Small intestine (tissue), 7 donors: ENCODE measurements at regions not wholly inside any gene's neighbourhood (a gene's known extent, or its start where the extent isn't known, plus 50 kb on each side); places are given as distances from the start of the nearest gene placed in this dataset.
A peak's percentile ranks its signal among the peaks of the same experiment; 100 is the strongest.

Experiments used
- DNase-seq, 2 donors: peaks; one replicate each; pipeline versions ENCODE4 v3.0.0 to v3.0.0-alpha.2; 2013
- FAIRE-seq: peaks from 2 replicates; lab custom pipeline; 2012; peaks lifted over from hg19 to GRCh38; lab: Jason Lieb, UNC
- H3K27ac ChIP-seq, 3 donors: one replicate each; pipeline ENCODE4 v1.5.1; 2013; ENCODE audit warnings: low read length in 2 of 3, mild to moderate bottlenecking in 2 of 3, control low read depth in 1 of 3, inconsistent platforms in 1 of 3, low read depth in 1 of 3, moderate library complexity in 1 of 3
- H3K27me3 ChIP-seq, 3 donors: one replicate each; pipeline ENCODE4 v1.6.1; 2013; ENCODE audit warnings: low read length in 3 of 3, inconsistent platforms in 1 of 3; ENCODE audit not compliant: control insufficient read depth in 3 of 3, insufficient read depth in 3 of 3
- H3K36me3 ChIP-seq, 3 donors: one replicate each; pipeline ENCODE4 v1.6.1; 2013; ENCODE audit warnings: low read length in 3 of 3, inconsistent platforms in 1 of 3, low read depth in 1 of 3, mild to moderate bottlenecking in 1 of 3, moderate library complexity in 1 of 3; ENCODE audit not compliant: control insufficient read depth in 3 of 3, insufficient read depth in 2 of 3
- H3K4me1 ChIP-seq, 3 donors: one replicate each; pipeline ENCODE4 v1.6.1; 2013; ENCODE audit warnings: low read length in 2 of 3, inconsistent platforms in 1 of 3, low read depth in 1 of 3, mild to moderate bottlenecking in 1 of 3, moderate library complexity in 1 of 3; ENCODE audit not compliant: control insufficient read depth in 3 of 3, insufficient read depth in 2 of 3
- H3K4me3 ChIP-seq, 3 donors: one replicate each; pipeline ENCODE4 v1.5.1; 2013; ENCODE audit warnings: low read length in 3 of 3, control low read depth in 1 of 3, inconsistent platforms in 1 of 3, low read depth in 1 of 3, mild to moderate bottlenecking in 1 of 3, moderate library complexity in 1 of 3
- H3K9me3 ChIP-seq, 2 donors: one replicate each; pipeline ENCODE4 v1.6.1; 2013; ENCODE audit warnings: low read depth in 1 of 2, low read length in 1 of 2; ENCODE audit not compliant: control insufficient read depth in 2 of 2, insufficient read depth in 1 of 2
- WGBS, 3 donors: extraction: QIAGEN DNeasy Blood & Tissue Kit; methylation state at CpG; one replicate each; pipeline ENCODE4 v1.1.7; 2013; 5-methylcytosine and 5-hydroxymethylcytosine counted together
- donor health status: healthy with polysubstance abuse.
- donor health status: control.
- donor health status: control.
- donor health status: Bipolar disorder and iron deficiency.
- donor health status: healthy.

DNA sequence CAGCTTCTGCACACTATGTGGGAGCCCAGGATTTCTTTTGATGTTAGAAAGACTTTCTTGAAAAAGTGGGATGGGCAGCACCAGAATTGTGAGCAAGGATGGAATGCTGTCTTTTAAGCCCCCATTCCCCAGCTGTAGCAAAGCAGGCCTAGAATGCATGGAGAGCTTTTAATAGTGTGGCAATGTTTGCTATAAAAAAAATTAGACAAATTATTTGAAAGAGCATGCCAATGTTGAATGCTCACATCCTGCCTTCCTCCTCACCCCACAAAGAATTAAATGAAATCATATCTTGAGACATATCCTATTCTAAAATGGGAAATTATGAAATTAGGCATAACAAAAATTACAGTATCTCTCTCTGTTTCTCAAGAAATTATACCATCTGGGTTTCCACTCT lies 154.7 kb downstream of the C11orf91 start:
- no peak overlapping the region for H3K4me3 ChIP-seq
- no peaks in the 10 kb centered on the region for H3K27me3 ChIP-seq
- no peaks in the 10 kb centered on the region for H3K4me1 ChIP-seq
- DNase-seq (no peak), FAIRE-seq (no peak)
- no peak overlapping the region for H3K27ac ChIP-seq
- no peaks in the 10 kb centered on the region for H3K9me3 ChIP-seq
- H3K36me3 ChIP-seq: no peaks in the 10 kb centered on the region

DNA sequence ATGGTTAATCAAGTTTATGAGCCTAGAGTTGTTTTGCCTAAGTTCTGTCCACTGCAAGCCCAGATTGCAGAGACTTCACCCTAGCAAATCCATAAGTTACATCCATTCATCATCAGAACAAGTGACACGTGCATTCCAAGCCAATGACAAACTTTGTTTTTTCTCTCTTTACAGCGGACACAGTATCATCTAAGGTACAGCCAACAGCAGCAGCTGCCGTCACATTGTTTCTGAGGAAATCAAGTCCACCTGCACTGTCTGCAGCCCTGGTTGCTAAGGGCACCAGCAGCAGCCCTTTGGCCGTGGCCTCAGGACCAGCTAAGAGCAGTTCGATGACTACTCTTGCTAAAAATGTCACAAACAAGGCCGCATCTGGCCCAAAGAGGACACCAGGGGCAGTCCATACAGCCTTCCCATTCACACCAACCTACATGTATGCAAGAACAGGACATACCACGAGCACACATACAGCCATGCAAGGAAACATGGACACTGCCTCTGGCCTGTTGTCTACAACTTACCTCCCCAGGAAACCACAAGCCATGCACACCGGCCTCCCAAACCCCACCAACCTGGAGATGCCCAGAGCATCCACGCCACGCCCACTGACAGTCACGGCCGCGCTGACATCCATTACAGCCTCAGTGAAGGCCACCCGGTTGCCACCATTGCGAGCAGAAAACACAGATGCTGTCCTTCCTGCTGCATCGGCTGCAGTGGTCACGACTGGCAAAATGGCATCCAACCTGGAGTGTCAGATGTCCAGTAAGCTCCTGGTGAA lies 155.8 kb downstream of the C11orf91 start:
- Histone ChIP-seq H3K36me3 (no peaks in the 10 kb centered on the region), H3K9me3 (no peaks in the 10 kb centered on the region), H3K4me3 (no peak overlapping the region), H3K4me1 (no peaks in the 10 kb centered on the region), H3K27ac (no peak overlapping the region), H3K27me3 (no peaks in the 10 kb centered on the region)
- WGBS, 3 donors: 89 to 92% (median 92%) methylated on average over 17 of the region's 17 CpGs
- no peak for DNase-seq
- FAIRE-seq: no peak

- no peak for FAIRE-seq
- DNase-seq: no peak
- WGBS, 3 donors: 69 to 89% (median 86%) methylated on average over 3 of the region's 3 CpGs
- Histone ChIP-seq H3K36me3 (no peaks in the 10 kb centered on the region), H3K4me3 (no peak overlapping the region), H3K4me1 (no peaks in the 10 kb centered on the region), H3K27me3 (no peaks in the 10 kb centered on the region), H3K27ac (no peak overlapping the region), H3K9me3 (no peaks in the 10 kb centered on the region)
These were observed 156.8 kb downstream of the C11orf91 start for GRCh38 chr11:33543823-33544222.

DNA sequence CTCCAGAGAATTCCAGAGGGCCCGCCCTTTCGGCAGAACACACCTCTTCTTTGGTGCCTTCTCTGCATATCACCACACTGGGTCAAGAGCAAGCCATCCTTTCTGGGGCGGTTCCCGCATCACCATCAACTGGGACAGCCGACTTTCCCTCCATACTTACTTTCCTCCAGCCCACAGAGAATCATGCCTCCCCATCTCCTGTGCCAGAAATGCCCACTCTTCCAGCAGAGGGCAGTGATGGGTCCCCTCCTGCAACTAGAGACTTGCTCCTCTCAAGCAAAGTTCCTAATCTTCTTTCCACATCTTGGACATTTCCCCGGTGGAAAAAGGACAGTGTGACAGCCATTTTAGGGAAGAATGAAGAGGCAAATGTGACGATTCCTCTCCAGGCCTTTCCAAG lies 157.7 kb downstream of the C11orf91 start:
- peak; percentile 60 to 68 for DNase-seq
- FAIRE-seq: no peak

GRCh38 chr11:33540946-33541915 lies 159.4 kb downstream of the C11orf91 start:
- peaks cover 0 to 2% (median under 1%) of the 10 kb centered on the region in 3 donors for H3K27me3 ChIP-seq
- H3K9me3 ChIP-seq: no peaks in the 10 kb centered on the region
- H3K4me1 ChIP-seq: no peaks in the 10 kb centered on the region
- WGBS, 3 donors: 75 to 81% (median 78%) methylated on average over 11 of the region's 11 CpGs
- FAIRE-seq (no peak), DNase-seq (no peak)
- no peak overlapping the region for H3K4me3 ChIP-seq
- H3K27ac ChIP-seq: no peak overlapping the region
- no peaks in the 10 kb centered on the region for H3K36me3 ChIP-seq

More for the DNA sequence above, 157.7 kb downstream of the C11orf91 start:
- no peak overlapping the region for H3K4me3 ChIP-seq
- WGBS, 3 donors: 39 to 61% (median 44%) methylated on average over 7 of the region's 7 CpGs
- no peaks in the 10 kb centered on the region for H3K4me1 ChIP-seq
- no peak overlapping the region for H3K27ac ChIP-seq
- H3K27me3 ChIP-seq: no peaks in the 10 kb centered on the region
- no peaks in the 10 kb centered on the region for H3K36me3 ChIP-seq
- no peaks in the 10 kb centered on the region for H3K9me3 ChIP-seq

DNA sequence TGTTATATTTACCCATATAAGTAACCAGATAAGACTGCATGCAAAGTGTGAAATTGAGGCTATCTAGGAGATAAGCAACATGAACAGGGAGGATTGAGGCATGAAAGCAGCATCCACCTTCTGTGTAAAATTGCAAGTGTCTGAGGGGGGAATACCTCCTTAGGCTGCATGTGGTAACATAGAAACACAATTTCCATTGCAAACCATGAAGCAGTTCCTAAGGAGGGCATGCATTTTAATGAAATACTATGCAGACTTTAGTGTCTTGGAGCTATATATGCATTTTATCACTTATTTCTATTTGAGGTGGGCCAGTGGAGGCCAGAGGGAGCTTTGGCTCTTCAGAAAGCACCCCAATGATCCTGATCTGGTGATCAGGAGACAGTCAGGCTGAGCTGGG lies 160.2 kb downstream of the C11orf91 start:
- H3K27ac ChIP-seq: no peak overlapping the region
- H3K9me3 ChIP-seq: no peaks in the 10 kb centered on the region
- H3K27me3 ChIP-seq: peaks cover 0 to 4% (median 3%) of the 10 kb centered on the region in 3 donors
- no peaks in the 10 kb centered on the region for H3K36me3 ChIP-seq
- no peaks in the 10 kb centered on the region for H3K4me1 ChIP-seq
- no peak for DNase-seq
- no peak for FAIRE-seq
- no peak overlapping the region for H3K4me3 ChIP-seq

DNA sequence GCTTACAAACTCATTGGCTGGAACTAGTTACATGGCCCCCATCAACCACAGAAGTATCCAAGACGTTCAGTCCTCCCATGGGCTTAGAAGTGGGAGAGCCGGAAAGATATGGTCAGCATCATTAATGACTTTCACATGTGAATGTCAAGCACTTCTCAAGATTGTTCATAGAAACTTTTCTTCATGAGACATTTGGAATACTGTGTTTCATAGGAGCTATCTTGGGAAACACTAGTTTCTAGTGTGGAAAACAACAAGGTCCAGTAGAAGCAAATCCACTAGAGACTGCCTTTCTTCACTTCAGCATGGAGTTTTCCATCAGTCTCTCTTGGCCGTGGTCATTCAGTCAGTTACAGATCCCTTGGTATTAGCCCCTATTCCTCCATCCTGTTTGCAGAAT lies 160.9 kb downstream of the C11orf91 start:
- H3K4me1 ChIP-seq: no peaks in the 10 kb centered on the region
- H3K27ac ChIP-seq: no peak overlapping the region
- H3K4me3 ChIP-seq: no peak overlapping the region
- H3K9me3 ChIP-seq: peaks cover 0 to 5% of the 10 kb centered on the region in 2 donors
- DNase-seq (no peak), FAIRE-seq (no peak)
- WGBS, 3 donors: 59 to 77% (median 69%) methylated on average over 3 of the region's 3 CpGs
- no peaks in the 10 kb centered on the region for H3K36me3 ChIP-seq
- H3K27me3 ChIP-seq: peaks cover 0 to 4% (median 3%) of the 10 kb centered on the region in 3 donors

DNA sequence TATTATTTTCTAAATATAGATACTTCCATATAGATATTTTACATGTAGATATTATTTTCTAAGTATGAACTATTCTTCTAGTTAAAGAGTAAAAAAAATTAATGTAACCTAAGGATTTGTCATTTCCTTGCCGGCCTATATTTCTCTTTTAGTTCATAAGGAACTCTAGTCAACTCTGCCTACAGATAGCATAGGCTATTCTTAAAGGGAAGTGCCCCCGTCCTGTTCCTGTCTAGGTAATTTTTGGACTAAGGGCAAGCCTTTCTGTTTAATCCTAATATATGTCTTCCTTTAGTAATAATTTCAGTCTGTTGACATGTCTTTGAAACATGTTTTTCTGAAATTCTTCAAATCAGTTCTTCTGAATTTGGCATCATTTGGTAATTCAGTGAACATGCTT lies 161.9 kb downstream of the C11orf91 start:
- no peak overlapping the region for H3K27ac ChIP-seq
- WGBS, 3 donors: 66 to 86% (median 75%) methylated on average over 2 of the region's 2 CpGs
- H3K4me1 ChIP-seq: no peaks in the 10 kb centered on the region
- H3K36me3 ChIP-seq: no peaks in the 10 kb centered on the region
- H3K9me3 ChIP-seq: peaks cover 0 to 5% of the 10 kb centered on the region in 2 donors
- H3K27me3 ChIP-seq: peaks cover 0 to 4% (median 3%) of the 10 kb centered on the region in 3 donors
- no peak overlapping the region for H3K4me3 ChIP-seq
- no peak for DNase-seq
- FAIRE-seq: no peak
